ENCODE measurements at regions not wholly inside any gene's neighbourhood (a gene's known extent, or its start where the extent isn't known, plus 50 kb on each side); places are given as distances from the start of the nearest gene placed in this dataset.

GRCh38 chr4:3853388-3854035, 87.3 kb downstream of the ADRA2C start:
- peaks cover 2 to 16% (median 7%) of the 10 kb centered on the region in 3 donors for H3K27me3 Mint-ChIP-seq (ENCODE audit: low read depth in 3 of 3)
- no peaks in the 10 kb centered on the region for H3K79me2 ChIP-seq (ENCODE audit: insufficient read depth, low read length)
- H3K4me3 Mint-ChIP-seq = no peak overlapping the region
- no peak for DNase-seq
- peaks cover 0 to 15% of the 10 kb centered on the region in 2 donors for H3K9me3 ChIP-seq (replicated peaks in 1 of 2; ENCODE audit: control insufficient read depth in 1 of 2, insufficient read depth in 1 of 2, low read length in 2 of 2)
- intact Hi-C loops (cut with micrococcal nuclease) = no loop called here
- no peaks in the 10 kb centered on the region for H4K20me1 ChIP-seq (ENCODE audit: insufficient read depth, low read length)
- no peak overlapping the region for H3K27ac ChIP-seq (ENCODE audit: low read depth in 1 of 2, low read length in 2 of 2)
- H3K36me3 ChIP-seq (replicated peaks in 1 of 2; ENCODE audit: control insufficient read depth in 1 of 2, insufficient read depth in 2 of 2, low read length in 2 of 2) = no peaks in the 10 kb centered on the region
- H3K9ac ChIP-seq (ENCODE audit: insufficient read depth, low read length, poor library complexity, severe bottlenecking) = no peak overlapping the region
- no peak overlapping the region for H3K4me2 ChIP-seq (replicated peaks; ENCODE audit: extremely low read depth, low read length, poor library complexity, severe bottlenecking)
- no peak overlapping the region for H2AFZ ChIP-seq (ENCODE audit: insufficient read depth, low read depth, low read length, poor library complexity, severe bottlenecking)
- H3K4me1 Mint-ChIP-seq = no peaks in the 10 kb centered on the region
- H3K27me3 ChIP-seq (ENCODE audit: control insufficient read depth in 2 of 2, insufficient read depth in 2 of 2, low read length in 2 of 2) = no peaks in the 10 kb centered on the region
- H3K36me3 Mint-ChIP-seq = no peaks in the 10 kb centered on the region
- peaks cover 0 to 9% (median 8%) of the 10 kb centered on the region in 7 donors for H3K9me3 Mint-ChIP-seq
- WGBS (ENCODE audit: insufficient coverage) = 86% methylated on average over 5 of the region's 10 CpGs
- no peaks in the 10 kb centered on the region for H3K4me1 ChIP-seq (ENCODE audit: control insufficient read depth in 1 of 2, insufficient read depth in 2 of 2, low read length in 2 of 2)
- H3K27ac Mint-ChIP-seq = no peak overlapping the region
- no peak for TF ChIP-seq CTCF (IDR thresholded peaks at IDR 0.05)
- H3K4me3 ChIP-seq (replicated peaks in 1 of 3; ENCODE audit: low read depth in 2 of 3, low read length in 3 of 3) = no peak overlapping the region

GRCh38 chr4:3854661-3855060, 88.5 kb downstream of the ADRA2C start:
- Mint-ChIP-seq H3K27me3 (ENCODE audit: low read depth in 3 of 3) (peaks cover 2 to 14% (median 7%) of the 10 kb centered on the region in 3 donors), H3K4me1 (no peaks in the 10 kb centered on the region), H3K36me3 (no peaks in the 10 kb centered on the region), H3K4me3 (no peak overlapping the region), H3K9me3 (peaks cover 0 to 8% (median 6%) of the 10 kb centered on the region in 7 donors), H3K27ac (no peak overlapping the region)
- Histone ChIP-seq H2AFZ (ENCODE audit: insufficient read depth, low read depth, low read length, poor library complexity, severe bottlenecking) (no peak overlapping the region), H3K79me2 (ENCODE audit: insufficient read depth, low read length) (no peaks in the 10 kb centered on the region), H3K9me3 (replicated peaks in 1 of 2; ENCODE audit: control insufficient read depth in 1 of 2, insufficient read depth in 1 of 2, low read length in 2 of 2) (peaks cover 0 to 7% of the 10 kb centered on the region in 2 donors), H3K9ac (ENCODE audit: insufficient read depth, low read length, poor library complexity, severe bottlenecking) (no peak overlapping the region), H3K27me3 (ENCODE audit: control insufficient read depth in 2 of 2, insufficient read depth in 2 of 2, low read length in 2 of 2) (no peaks in the 10 kb centered on the region), H3K36me3 (replicated peaks in 1 of 2; ENCODE audit: control insufficient read depth in 1 of 2, insufficient read depth in 2 of 2, low read length in 2 of 2) (no peaks in the 10 kb centered on the region), H3K4me2 (replicated peaks; ENCODE audit: extremely low read depth, low read length, poor library complexity, severe bottlenecking) (no peak overlapping the region), H4K20me1 (ENCODE audit: insufficient read depth, low read length) (no peaks in the 10 kb centered on the region), H3K4me1 (ENCODE audit: control insufficient read depth in 1 of 2, insufficient read depth in 2 of 2, low read length in 2 of 2) (no peaks in the 10 kb centered on the region), H3K4me3 (replicated peaks in 1 of 3; ENCODE audit: low read depth in 2 of 3, low read length in 3 of 3) (no peak overlapping the region), H3K27ac (ENCODE audit: low read depth in 1 of 2, low read length in 2 of 2) (no peak overlapping the region)
- DNase-seq = no peak
- WGBS (ENCODE audit: insufficient coverage) = 85% methylated on average over 6 of the region's 8 CpGs
- intact Hi-C loops (cut with micrococcal nuclease) = no loop called here
- no peak for TF ChIP-seq CTCF (IDR thresholded peaks at IDR 0.05)
